ENCODE measurements at regions not wholly inside any gene's neighbourhood (a gene's known extent, or its start where the extent isn't known, plus 50 kb on each side); places are given as distances from the start of the nearest gene placed in this dataset.
"Not testable (repeated sequence)": the region's sequence is repeated elsewhere in the genome, so short reads cannot be mapped to it uniquely, and the experiment has no call there.

GRCh38 chr5:85549229-85549628, 1068.5 kb upstream of the COX7C start:
- no peak for DNase-seq

GRCh38 chr5:85549836-85550599, 1067.7 kb upstream of the COX7C start:
- no peak for DNase-seq

GRCh38 chr5:85556464-85556863, 1061.3 kb upstream of the COX7C start:
- DNase-seq, result no peak

- DNase-seq, result no peak
These were observed 1041.1 kb upstream of the COX7C start for GRCh38 chr5:85576666-85577065.

GRCh38 chr5:85587806-85588205, 1029.9 kb upstream of the COX7C start:
- not testable (repeated sequence) for DNase-seq

- not testable (repeated sequence) for DNase-seq
These were observed 1029.5 kb upstream of the COX7C start for GRCh38 chr5:85588268-85588667.

GRCh38 chr5:85590764-85591163, 1027.0 kb upstream of the COX7C start:
- no peak for DNase-seq

GRCh38 chr5:85591311-85591710, 1026.4 kb upstream of the COX7C start:
- no peak for DNase-seq

GRCh38 chr5:85602843-85603242, 1014.9 kb upstream of the COX7C start:
- DNase-seq, result no peak

- DNase-seq, result no peak
These were observed 1013.4 kb upstream of the COX7C start for GRCh38 chr5:85604378-85604777.

- DNase-seq, result no peak
These were observed 1013.0 kb upstream of the COX7C start for GRCh38 chr5:85604786-85605185.

GRCh38 chr5:85605381-85605780, 1012.4 kb upstream of the COX7C start:
- no peak for DNase-seq

- no peak for DNase-seq
These were observed 1003.3 kb upstream of the COX7C start for GRCh38 chr5:85614489-85614888.

- DNase-seq, result no peak
These were observed 996.1 kb upstream of the COX7C start for GRCh38 chr5:85621668-85622067.

GRCh38 chr5:85628153-85628552, 989.6 kb upstream of the COX7C start:
- no peak for DNase-seq

- DNase-seq, result not testable (repeated sequence)
These were observed 979.1 kb upstream of the COX7C start for GRCh38 chr5:85638495-85639125.

- no peak for DNase-seq
These were observed 971.7 kb upstream of the COX7C start for GRCh38 chr5:85646036-85646435.

GRCh38 chr5:85646641-85647040, 971.1 kb upstream of the COX7C start:
- no peak for DNase-seq

GRCh38 chr5:85647349-85648127, 970.2 kb upstream of the COX7C start:
- no peak for DNase-seq

GRCh38 chr5:85648495-85648894, 969.2 kb upstream of the COX7C start:
- no peak for DNase-seq

- no peak for DNase-seq
These were observed 966.0 kb upstream of the COX7C start for GRCh38 chr5:85651731-85652130.

GRCh38 chr5:85654144-85654543, 963.6 kb upstream of the COX7C start:
- not testable (repeated sequence) for DNase-seq

GRCh38 chr5:85656050-85656449, 961.7 kb upstream of the COX7C start:
- no peak for DNase-seq

Measured in occipital lobe (tissue), 1 donor.